RWPE2 (cell line): ENCODE measurements at regions not wholly inside any gene's neighbourhood (a gene's known extent, or its start where the extent isn't known, plus 50 kb on each side); places are given as distances from the start of the nearest gene placed in this dataset.

Experiments used
- ATAC-seq: fragments of 200-7000 bp; cut with Tn5 transposase; 3 replicates; pipeline ENCODE4 v1.9.1; 2021; ENCODE audit warnings: low read depth
- DNase-seq: peaks from one replicate; pipeline ENCODE4 v3.0.0-alpha.2; 2020; ENCODE audit warnings: low spot score
- H3K27ac ChIP-seq: fragments of 450-650 bp; 2 replicates; pipeline ENCODE4 v1.5.1; 2017; ENCODE audit warnings: mild to moderate bottlenecking; ENCODE audit not compliant: poor library complexity, severe bottlenecking
- H3K27me3 ChIP-seq: fragments of 250-450 bp; sonication (Bioruptor Pico); 2 replicates; pipeline ENCODE4 v1.5.1; 2021; ENCODE audit warnings: mild to moderate bottlenecking, moderate library complexity; ENCODE audit not compliant: insufficient read depth, poor library complexity, severe bottlenecking
- H3K36me3 ChIP-seq: fragments of 250-450 bp; sonication (Bioruptor Pico); 2 replicates; pipeline ENCODE4 v1.5.1; 2020; ENCODE audit warnings: low read depth, mild to moderate bottlenecking, moderate library complexity
- H3K4me1 ChIP-seq: fragments of 250-450 bp; sonication (Bioruptor Pico); 2 replicates; pipeline ENCODE4 v1.5.1; 2021; ENCODE audit warnings: mild to moderate bottlenecking, moderate library complexity; ENCODE audit not compliant: insufficient read depth, poor library complexity, severe bottlenecking
- H3K4me3 ChIP-seq: fragments of 250-450 bp; sonication (Bioruptor Pico); 2 replicates; pipeline ENCODE4 v1.5.1; 2021; ENCODE audit warnings: mild to moderate bottlenecking, moderate library complexity; ENCODE audit not compliant: severe bottlenecking
- H3K9me3 ChIP-seq: fragments of 250-450 bp; sonication (Bioruptor Pico); 2 replicates; pipeline ENCODE4 v1.5.1; 2021; ENCODE audit warnings: mild to moderate bottlenecking, moderate library complexity; ENCODE audit not compliant: severe bottlenecking
- TF ChIP-seq, protein P1 (sequence below): fragments of 450-650 bp; IDR thresholded peaks from one replicate; pipeline ENCODE4 v1.5.1; 2017; ENCODE audit warnings: mild to moderate bottlenecking, moderate library complexity; ENCODE audit not compliant: poor library complexity, severe bottlenecking

DNA sequence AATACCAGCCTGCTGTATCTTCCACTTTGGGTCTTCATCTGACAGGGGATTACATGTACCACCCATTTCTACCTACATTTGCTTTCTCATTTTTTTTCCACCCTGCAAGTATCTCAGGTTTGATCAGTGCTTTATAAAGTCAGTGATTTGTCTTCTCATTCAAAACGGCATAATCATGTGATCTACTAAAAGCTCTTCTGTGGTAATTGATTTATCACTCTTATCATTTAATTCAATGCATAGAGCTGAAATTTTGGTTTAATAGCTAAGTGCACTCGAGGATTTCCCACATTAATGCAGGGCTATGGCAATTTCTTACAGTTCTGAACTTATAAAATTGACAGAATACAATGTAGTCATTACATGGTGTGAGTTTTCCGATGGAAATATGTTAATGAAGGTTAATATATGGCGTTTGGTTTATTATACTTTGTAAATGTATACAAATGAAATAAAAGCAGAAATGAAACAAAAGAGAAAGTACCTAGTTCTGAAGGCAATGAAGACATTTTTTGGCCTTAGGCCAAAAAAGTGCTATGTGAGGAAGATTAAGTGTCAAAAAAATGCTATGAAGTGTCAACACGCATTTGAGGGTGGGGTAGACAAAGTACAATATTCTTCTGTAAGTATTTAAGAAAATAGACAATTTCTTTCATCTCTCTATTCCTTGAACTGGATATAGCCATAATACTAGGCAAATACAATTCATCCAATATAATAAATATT lies 457.3 kb downstream of the ETV1 start:
- Histone ChIP-seq H3K4me1 (no peaks in the 10 kb centered on the region), H3K4me3 (no peak overlapping the region), H3K27me3 (no peaks in the 10 kb centered on the region), H3K27ac (no peak overlapping the region), H3K36me3 (no peaks in the 10 kb centered on the region), H3K9me3 (no peaks in the 10 kb centered on the region)
- DNase-seq (no peak), ATAC-seq (no peak)
- TF ChIP-seq, protein P1, sequence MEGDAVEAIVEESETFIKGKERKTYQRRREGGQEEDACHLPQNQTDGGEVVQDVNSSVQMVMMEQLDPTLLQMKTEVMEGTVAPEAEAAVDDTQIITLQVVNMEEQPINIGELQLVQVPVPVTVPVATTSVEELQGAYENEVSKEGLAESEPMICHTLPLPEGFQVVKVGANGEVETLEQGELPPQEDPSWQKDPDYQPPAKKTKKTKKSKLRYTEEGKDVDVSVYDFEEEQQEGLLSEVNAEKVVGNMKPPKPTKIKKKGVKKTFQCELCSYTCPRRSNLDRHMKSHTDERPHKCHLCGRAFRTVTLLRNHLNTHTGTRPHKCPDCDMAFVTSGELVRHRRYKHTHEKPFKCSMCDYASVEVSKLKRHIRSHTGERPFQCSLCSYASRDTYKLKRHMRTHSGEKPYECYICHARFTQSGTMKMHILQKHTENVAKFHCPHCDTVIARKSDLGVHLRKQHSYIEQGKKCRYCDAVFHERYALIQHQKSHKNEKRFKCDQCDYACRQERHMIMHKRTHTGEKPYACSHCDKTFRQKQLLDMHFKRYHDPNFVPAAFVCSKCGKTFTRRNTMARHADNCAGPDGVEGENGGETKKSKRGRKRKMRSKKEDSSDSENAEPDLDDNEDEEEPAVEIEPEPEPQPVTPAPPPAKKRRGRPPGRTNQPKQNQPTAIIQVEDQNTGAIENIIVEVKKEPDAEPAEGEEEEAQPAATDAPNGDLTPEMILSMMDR = no peak

DNA sequence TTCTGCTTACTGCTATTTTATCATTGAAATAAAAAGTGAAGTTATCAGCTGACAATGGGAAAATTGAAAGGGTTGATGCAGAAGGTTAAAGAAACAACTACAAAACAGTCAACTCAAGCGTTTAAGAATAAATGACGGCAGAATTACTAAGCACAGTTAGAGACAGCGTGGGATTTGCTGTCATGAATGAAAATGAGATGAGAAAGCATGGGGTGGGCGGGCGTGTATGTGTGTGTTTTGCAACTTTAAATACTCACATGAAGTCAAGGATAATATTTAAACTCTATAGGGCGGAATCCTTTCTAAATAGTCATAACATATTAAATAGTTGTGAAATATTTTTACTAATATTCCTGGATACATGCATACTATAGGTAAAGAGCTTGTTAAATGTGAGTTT lies 450.8 kb downstream of the ETV1 start:
- no peak; the same call in 2 of the 3 replicates for ATAC-seq
- H3K36me3 ChIP-seq = no peaks in the 10 kb centered on the region
- no peak overlapping the region for H3K4me3 ChIP-seq
- no peak overlapping the region for H3K27ac ChIP-seq
- H3K4me1 ChIP-seq = no peaks in the 10 kb centered on the region
- H3K9me3 ChIP-seq = no peaks in the 10 kb centered on the region
- DNase-seq = no peak
- TF ChIP-seq, protein P1 = no peak
- H3K27me3 ChIP-seq = no peaks in the 10 kb centered on the region

DNA sequence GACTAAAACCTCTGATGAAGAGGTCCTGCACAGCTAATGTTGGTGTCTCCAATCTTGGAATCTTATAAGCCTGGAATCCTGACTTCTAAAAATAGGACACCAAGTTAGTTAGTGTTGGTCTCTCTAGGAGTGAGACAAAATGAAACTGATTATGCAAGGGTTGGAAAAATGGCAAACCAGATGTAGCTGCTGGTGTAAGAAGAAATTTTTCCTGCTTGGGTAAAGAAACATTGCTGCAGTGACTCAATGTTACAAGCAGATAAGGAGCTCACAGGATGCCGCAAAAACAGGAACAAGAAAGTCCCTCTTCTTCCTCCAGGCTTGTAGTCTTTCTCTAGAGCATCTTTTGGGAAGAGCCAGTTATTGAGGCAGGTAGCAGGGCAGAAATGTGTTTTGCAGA lies 449.0 kb downstream of the ETV1 start:
- no peak for ATAC-seq
- Histone ChIP-seq H3K4me3 (no peak overlapping the region), H3K27ac (no peak overlapping the region), H3K36me3 (no peaks in the 10 kb centered on the region), H3K4me1 (no peaks in the 10 kb centered on the region), H3K9me3 (no peaks in the 10 kb centered on the region), H3K27me3 (no peaks in the 10 kb centered on the region)
- TF ChIP-seq, protein P1 = no peak
- DNase-seq = no peak

DNA sequence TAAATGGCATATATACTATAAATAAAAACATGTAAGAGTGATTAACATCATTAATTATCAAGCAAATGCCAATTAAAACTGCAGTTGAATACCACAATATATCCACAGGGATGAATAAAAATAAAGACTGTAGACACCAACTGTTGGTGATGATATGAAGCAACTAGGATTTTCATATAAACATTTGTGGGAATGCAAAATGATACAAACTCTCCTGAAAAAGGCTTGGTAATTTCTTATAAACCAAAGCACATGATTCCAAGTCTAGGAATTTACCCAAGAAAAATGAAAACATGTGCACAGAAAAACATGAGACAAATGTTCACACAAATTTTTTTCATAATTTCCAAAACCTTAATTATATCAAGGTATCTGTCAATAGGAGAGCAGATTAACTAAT lies 448.1 kb downstream of the ETV1 start:
- TF ChIP-seq, protein P1 = no peak
- Histone ChIP-seq H3K9me3 (no peaks in the 10 kb centered on the region), H3K27me3 (no peaks in the 10 kb centered on the region), H3K27ac (no peak overlapping the region), H3K36me3 (no peaks in the 10 kb centered on the region), H3K4me1 (no peaks in the 10 kb centered on the region), H3K4me3 (no peak overlapping the region)
- ATAC-seq (no peak), DNase-seq (no peak)

DNA sequence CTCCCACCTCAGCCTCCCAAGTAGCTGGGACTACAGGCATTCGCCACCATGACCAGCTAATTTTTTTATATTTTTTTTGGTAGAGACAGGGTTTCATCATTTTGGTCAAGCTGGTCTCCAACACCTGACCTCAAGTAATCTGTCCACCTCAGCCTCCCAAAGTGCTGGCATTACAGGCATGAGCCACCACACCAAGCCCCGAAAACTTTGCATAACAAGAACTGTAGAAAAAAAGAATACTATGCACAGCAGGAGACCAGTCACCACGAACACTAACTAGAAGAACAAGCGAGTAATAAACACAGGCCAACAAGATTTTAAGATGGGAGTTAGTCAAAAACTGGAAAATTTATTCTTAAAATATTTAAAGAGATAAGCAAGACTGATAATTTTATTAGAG lies 447.0 kb downstream of the ETV1 start:
- Histone ChIP-seq H3K27me3 (no peaks in the 10 kb centered on the region), H3K9me3 (no peaks in the 10 kb centered on the region), H3K4me1 (no peaks in the 10 kb centered on the region), H3K27ac (no peak overlapping the region), H3K36me3 (no peaks in the 10 kb centered on the region), H3K4me3 (no peak overlapping the region)
- TF ChIP-seq, protein P1 = no peak
- ATAC-seq = no peak
- no peak for DNase-seq
